GM19023 (cell line): ENCODE measurements at regions not wholly inside any gene's neighbourhood (a gene's known extent, or its start where the extent isn't known, plus 50 kb on each side); places are given as distances from the start of the nearest gene placed in this dataset.
"Not testable (repeated sequence)": the region's sequence is repeated elsewhere in the genome, so short reads cannot be mapped to it uniquely, and the experiment has no call there.

Experiments
- ATAC-seq: cut with Tn5 transposase; IDR thresholded peaks from one replicate; pipeline ENCODE4 v1.9.1; 2021; ENCODE audit warnings: mild to moderate bottlenecking, moderate library complexity; ENCODE audit not compliant: unreplicated experiment

- ATAC-seq: no peak
These were observed 1498.8 kb downstream of the MAT2B start for GRCh38 chr5:165004175-165004574.

GRCh38 chr5:165014439-165014838 is 1509.0 kb downstream of the MAT2B start:
- ATAC-seq: no peak

GRCh38 chr5:165015126-165015525 is 1509.7 kb downstream of the MAT2B start:
- no peak for ATAC-seq

- ATAC-seq: no peak
These were observed 1510.1 kb downstream of the MAT2B start for GRCh38 chr5:165015547-165015946.

GRCh38 chr5:165026971-165027370 is 1521.6 kb downstream of the MAT2B start:
- no peak for ATAC-seq

- no peak for ATAC-seq
These were observed 1522.9 kb downstream of the MAT2B start for GRCh38 chr5:165028356-165028755.

- ATAC-seq: no peak
These were observed 1523.9 kb downstream of the MAT2B start for GRCh38 chr5:165029099-165029870.

GRCh38 chr5:165030971-165031370 is 1525.6 kb downstream of the MAT2B start:
- ATAC-seq: no peak

GRCh38 chr5:165031371-165031770 is 1526.0 kb downstream of the MAT2B start:
- no peak for ATAC-seq

GRCh38 chr5:165035520-165035919 is 1530.1 kb downstream of the MAT2B start:
- no peak for ATAC-seq

- ATAC-seq: no peak
These were observed 1534.3 kb downstream of the MAT2B start for GRCh38 chr5:165039748-165040147.

- ATAC-seq: not testable (repeated sequence)
These were observed 1540.5 kb downstream of the MAT2B start for GRCh38 chr5:165045941-165046340.

- ATAC-seq: no peak
These were observed 1550.1 kb downstream of the MAT2B start for GRCh38 chr5:165055476-165055875.

GRCh38 chr5:165057145-165057544 is 1551.7 kb downstream of the MAT2B start:
- no peak for ATAC-seq

- ATAC-seq: no peak
These were observed 1561.4 kb downstream of the MAT2B start for GRCh38 chr5:165066751-165067385.

- no peak for ATAC-seq
These were observed 1571.3 kb downstream of the MAT2B start for GRCh38 chr5:165076686-165077085.

GRCh38 chr5:165079389-165079788 is 1574.0 kb downstream of the MAT2B start:
- ATAC-seq: no peak

- ATAC-seq: no peak
These were observed 1578.0 kb downstream of the MAT2B start for GRCh38 chr5:165083394-165083793.

GRCh38 chr5:165086465-165086864 is 1581.0 kb downstream of the MAT2B start:
- ATAC-seq: no peak

GRCh38 chr5:165094782-165095181 is 1589.4 kb downstream of the MAT2B start:
- ATAC-seq: no peak

GRCh38 chr5:165101709-165102108 is 1596.3 kb downstream of the MAT2B start:
- ATAC-seq: no peak

- ATAC-seq: no peak
These were observed 1599.2 kb downstream of the MAT2B start for GRCh38 chr5:165104611-165105010.
